GM18502 (cell line): ENCODE measurements at regions not wholly inside any gene's neighbourhood (a gene's known extent, or its start where the extent isn't known, plus 50 kb on each side); places are given as distances from the start of the nearest gene placed in this dataset.
"Not testable (repeated sequence)": the region's sequence is repeated elsewhere in the genome, so short reads cannot be mapped to it uniquely, and the experiment has no call there.

Experiments used
- ATAC-seq: cut with Tn5 transposase; IDR thresholded peaks from one replicate; pipeline ENCODE4 v1.9.1; 2021; ENCODE audit warnings: mild to moderate bottlenecking; ENCODE audit not compliant: unreplicated experiment, poor library complexity

DNA sequence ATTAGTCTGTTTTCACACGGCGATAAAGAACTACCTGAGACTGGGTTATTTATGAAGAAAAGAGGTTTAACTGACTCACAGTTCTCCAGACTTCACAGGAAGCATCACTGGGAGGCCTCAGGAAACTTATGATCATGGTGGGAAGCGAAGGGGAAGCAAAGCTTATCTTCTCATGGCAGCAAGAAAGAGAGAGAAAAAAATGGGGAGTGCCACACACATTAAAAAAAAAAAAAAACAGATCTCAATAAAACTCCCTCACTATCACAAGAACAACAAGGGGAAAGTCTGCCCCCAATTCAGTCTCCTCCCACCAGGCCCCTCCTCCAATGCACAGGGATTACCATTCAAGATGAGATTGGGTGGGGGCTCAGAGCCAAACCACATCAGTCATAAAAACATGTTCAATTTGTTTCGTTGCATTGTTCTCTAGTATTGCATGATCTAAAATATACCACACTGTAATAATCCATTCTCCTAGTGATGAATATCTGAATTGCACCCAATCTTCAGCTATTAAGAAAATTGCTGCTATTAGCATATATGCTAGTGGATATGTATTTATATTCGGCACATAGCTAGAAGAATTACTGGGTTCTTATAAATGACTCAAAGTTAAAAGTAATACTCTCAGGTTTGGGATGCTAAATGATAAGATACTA, 328.9 kb upstream of the KCND2 start:
- no peak for ATAC-seq

DNA sequence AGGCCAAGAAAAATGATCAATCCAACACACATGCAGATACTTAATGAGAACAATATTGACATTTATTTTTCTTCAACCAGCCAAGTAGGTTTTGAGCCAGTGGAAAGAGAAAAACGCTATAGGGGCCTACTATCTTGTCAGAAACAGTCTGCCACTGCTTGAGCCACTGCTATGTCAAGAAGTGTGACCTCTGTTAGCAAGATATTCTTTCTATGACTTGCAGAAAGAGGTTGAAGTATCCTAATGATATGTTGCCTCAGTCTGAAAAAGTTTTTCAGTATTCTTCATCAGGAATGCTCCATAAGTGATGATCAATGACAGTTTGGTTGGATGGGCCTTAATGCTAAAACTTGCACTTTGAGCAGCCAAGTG, 328.4 kb upstream of the KCND2 start:
- no peak for ATAC-seq

- no peak for ATAC-seq
These were observed 327.2 kb upstream of the KCND2 start for GRCh38 chr7:119945822-119946221.

DNA sequence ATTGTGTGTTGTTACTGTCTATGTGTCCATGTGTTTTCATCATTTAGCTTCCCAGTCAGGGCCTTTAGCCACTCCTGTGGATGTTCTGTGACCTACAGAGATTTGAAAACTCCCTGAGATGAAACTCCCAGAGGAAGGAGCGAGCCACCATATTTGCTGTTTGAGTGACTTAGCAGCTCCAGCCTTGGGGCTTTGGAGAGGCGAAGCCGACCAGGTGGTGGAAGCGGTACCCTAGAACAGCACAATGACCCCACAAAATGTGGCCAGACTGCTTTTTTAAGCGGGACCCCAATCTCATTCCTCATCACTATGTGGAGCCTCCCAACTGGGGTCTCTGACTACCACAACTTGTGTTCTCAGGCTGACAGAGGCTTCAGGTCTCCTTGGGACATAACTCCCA, 323.9 kb upstream of the KCND2 start:
- no peak for ATAC-seq

- not testable (repeated sequence) for ATAC-seq
These were observed 322.5 kb upstream of the KCND2 start for GRCh38 chr7:119950390-119951041.

DNA sequence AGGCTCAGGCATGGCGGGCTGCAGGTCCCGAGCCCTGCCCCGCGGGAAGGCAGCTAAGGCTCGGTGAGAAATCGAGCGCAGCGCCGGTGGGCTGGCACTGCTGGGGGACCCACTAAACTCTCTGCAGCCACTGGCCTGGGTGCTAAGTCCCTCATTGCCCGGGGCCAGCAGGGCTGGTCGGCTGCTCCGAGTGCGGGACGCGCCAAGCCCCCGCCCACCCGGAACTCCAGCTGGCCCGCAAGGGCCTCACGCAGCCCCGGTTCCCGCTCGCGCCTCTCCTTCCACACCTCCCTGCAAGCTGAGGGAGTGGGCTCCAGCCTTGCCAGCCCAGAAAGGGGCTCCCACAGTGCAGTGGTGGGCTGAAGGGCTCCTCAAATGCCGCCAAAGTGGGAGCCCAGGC, 321.4 kb upstream of the KCND2 start:
- ATAC-seq, result not testable (repeated sequence)

DNA sequence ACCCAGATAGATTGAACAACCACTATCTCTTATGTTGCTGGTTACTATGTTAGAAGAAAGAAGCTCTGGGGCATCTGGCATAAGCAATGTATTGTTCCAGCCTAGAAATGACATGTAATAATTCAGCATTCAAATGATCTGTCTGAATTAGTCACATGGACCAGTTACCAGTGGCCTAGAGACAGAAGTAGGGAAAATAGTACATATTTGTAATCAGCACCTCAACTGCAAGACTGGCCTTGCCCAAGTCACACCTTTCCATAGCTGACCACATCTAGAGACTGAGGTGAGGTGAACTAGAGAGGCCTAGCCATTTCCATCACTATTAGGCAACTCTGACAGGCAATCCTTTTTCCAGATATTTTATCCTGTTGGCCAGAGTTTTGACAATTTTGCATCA, 315.6 kb upstream of the KCND2 start:
- ATAC-seq, result no peak

DNA sequence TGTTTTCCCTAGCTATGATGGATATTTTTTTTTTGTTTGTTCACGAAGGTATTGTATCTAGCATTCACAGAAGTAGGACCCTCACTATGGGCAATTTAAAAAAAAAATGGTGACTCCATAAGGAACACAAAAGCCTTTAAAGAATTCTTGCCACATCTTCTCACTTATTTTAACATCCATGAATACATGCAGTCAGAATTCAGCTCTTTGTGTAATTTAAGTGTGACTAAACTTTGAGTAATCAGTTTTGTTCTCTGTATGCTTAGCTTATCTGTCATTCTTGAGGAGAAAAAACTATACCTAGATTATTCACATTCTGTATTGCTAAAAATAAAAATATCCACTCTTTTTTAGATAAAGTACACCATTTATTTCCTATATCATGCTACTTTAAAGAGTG, 313.2 kb upstream of the KCND2 start:
- no peak for ATAC-seq

DNA sequence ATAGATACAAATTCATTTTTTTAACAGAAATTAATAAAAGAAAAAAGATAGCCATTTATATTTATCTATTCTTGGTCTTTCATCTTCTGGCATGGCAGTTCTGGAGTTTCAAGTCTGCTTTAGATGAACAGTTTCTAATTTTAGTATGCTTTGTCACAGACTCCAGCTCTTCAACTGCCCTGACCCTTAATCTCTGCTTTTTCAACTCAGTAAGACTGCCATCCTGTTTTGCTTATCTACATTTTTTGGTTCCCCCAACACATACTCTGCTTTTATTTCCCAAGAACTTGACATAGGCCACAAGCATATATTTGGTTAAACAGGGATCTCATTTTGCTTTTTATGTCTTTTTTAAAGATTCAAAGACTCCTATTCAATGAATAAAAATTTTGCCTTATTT, 309.3 kb upstream of the KCND2 start:
- ATAC-seq, result no peak

DNA sequence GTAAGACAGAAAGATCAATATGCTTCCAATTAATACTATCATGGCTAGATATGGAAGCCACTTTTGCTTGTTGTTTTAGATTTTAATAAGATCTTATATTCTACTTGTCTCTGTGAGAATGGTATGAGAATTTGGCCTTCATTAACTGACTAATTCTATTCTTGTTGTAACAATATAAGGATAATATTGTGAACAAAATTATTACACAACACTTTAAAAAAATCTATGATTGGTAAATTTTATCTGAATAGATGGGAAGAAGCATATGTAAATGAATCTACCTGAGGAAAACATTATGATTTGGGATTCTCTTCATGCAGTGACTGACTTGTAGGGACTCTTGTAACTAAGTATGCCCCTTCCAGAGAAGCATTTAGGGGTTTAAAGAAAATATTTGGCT, 308.9 kb upstream of the KCND2 start:
- ATAC-seq, result no peak

GRCh38 chr7:119964788-119965542, 308.0 kb upstream of the KCND2 start:
- no peak for ATAC-seq

GRCh38 chr7:119967221-119967620, 305.8 kb upstream of the KCND2 start:
- ATAC-seq, result no peak

GRCh38 chr7:119968411-119968810, 304.6 kb upstream of the KCND2 start:
- ATAC-seq, result not testable (repeated sequence)

DNA sequence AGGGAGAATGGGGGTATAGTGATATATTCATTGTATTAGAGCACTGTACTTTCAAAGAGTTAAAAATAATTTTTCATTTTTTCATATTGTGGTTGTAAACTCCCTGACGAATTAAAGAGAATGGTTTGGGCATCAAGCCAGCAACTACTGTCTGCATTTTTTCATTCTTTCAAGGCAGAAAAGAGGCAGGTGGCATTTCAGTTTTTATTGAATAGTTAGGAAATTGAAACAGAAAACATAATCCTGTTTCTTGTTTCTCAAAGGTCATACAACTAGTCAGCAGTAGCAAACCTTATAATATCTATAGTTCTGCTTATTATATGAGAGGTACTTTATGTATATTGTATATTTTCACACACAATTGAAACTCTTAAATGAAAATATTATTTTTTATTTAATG, 303.9 kb upstream of the KCND2 start:
- ATAC-seq, result no peak

- no peak for ATAC-seq
These were observed 303.2 kb upstream of the KCND2 start for GRCh38 chr7:119969763-119970162.

- peak; percentile 70 for ATAC-seq
These were observed 298.0 kb upstream of the KCND2 start for GRCh38 chr7:119974972-119975371.

DNA sequence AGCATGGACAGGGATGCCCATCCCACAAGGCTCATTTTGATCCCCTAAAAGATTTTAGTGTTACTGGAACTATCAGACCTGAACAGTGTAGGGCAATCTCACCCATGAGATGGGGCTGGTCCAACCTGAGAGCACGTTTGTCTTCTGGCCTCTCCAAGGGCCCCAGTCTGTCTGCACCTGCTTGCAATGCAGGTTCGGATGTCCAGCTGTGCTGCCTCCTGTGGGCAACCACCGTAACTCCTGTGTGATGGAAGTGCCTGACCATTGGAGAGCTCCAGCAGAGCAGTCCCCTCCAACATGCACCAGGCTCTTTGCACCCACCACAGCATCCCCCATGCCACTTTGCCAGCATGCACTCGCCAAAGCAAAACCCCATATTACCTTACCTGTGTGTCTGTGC, 290.1 kb upstream of the KCND2 start:
- no peak for ATAC-seq

- no peak for ATAC-seq
These were observed 289.5 kb upstream of the KCND2 start for GRCh38 chr7:119983468-119983867.

DNA sequence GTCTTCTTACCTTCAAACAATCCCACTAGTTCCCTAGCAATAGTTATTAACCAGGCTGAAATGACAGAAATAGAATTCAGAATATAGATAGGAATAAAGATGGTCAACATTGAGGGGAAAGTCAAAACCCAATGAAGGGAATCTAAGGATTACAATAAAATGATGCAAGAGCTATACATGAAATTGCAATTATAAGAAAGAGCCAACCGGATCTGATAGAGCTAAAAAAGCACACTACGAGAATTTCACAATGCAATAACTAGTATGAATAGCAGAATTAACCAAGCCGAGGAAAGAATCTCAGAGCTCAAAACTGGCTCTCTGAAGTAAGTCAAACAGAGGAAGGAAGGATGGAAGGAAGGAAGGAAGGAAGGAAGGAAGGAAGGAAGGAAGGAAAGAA, 288.7 kb upstream of the KCND2 start:
- no peak for ATAC-seq

DNA sequence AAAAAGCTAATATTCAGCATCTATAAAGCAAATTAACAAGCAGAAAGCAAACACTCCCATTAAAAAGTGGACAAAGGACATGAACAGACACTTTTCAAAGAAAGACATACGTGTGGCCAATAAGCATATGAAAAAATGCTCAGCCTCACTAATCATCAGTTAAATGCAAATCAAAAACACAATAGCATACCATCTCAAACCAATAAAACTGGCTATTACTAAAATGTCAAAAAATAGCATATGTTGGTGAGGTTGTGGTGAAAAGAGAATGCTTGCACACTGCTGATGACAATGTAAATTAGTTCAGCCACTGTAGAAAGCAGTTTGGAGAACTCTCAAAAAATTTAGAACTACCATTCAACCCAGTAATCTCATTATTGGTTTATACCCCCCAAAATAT, 284.6 kb upstream of the KCND2 start:
- ATAC-seq, result no peak

DNA sequence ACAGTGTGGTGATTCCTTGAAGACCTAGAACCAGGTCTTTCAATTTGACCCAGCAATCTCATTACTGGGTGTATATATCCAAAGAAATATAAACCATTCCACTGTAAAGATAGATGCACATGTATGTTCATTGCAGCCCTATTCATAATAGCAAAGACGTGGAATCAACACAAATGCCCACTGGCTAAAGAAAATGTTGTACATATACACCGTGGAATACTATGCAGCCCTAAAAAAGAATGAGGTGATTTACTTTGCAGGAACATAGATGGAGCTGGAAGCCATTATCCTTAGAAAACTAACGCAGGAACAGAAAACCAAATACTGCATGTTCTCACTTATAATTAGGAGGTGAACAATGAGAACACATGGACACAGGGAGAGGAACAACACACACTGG, 278.0 kb upstream of the KCND2 start:
- no peak for ATAC-seq

GRCh38 chr7:119996634-119997033, 276.3 kb upstream of the KCND2 start:
- ATAC-seq, result peak; percentile 72
